ENCODE measurements at regions not wholly inside any gene's neighbourhood (a gene's known extent, or its start where the extent isn't known, plus 50 kb on each side); places are given as distances from the start of the nearest gene placed in this dataset.

DNA sequence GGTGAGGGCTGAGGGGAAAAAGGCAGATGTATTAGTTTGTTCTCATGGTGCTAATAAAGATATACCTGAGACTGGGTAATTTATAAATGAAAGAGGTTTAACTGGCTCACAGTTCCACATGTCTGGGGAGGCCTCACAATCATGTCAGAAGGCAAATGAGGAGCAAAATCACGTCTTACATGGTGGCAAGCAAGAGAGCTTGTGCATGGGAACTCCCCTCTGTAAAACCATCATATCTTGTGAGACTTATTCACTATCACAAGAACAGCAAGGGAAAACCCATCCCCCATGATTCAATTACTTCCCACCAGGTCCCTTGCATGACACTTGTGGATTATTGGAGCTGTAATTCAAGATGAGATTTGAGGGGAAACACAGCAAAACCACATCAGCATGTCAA, 1220.9 kb downstream of the GALC start:
- Histone ChIP-seq H3K4me3 (IDR thresholded peaks at IDR 0.05; ENCODE audit: insufficient read depth, low read depth, low read length) (no peak overlapping the region), H3K36me3 (ENCODE audit: insufficient read depth) (no peaks in the 10 kb centered on the region), H3K79me2 (ENCODE audit: insufficient read depth, low read depth) (no peaks in the 10 kb centered on the region), H3K27me3 (ENCODE audit: insufficient read depth, low read depth) (no peaks in the 10 kb centered on the region), H3K4me2 (no peak overlapping the region), H2AFZ (ENCODE audit: low read depth) (no peak overlapping the region), H3K9ac (no peak overlapping the region), H3K27ac (no peak overlapping the region), H3K4me1 (ENCODE audit: low read depth, poor library complexity, severe bottlenecking) (no peaks in the 10 kb centered on the region), H4K20me1 (ENCODE audit: insufficient read depth) (no peaks in the 10 kb centered on the region)
- TF ChIP-seq, protein P1, sequence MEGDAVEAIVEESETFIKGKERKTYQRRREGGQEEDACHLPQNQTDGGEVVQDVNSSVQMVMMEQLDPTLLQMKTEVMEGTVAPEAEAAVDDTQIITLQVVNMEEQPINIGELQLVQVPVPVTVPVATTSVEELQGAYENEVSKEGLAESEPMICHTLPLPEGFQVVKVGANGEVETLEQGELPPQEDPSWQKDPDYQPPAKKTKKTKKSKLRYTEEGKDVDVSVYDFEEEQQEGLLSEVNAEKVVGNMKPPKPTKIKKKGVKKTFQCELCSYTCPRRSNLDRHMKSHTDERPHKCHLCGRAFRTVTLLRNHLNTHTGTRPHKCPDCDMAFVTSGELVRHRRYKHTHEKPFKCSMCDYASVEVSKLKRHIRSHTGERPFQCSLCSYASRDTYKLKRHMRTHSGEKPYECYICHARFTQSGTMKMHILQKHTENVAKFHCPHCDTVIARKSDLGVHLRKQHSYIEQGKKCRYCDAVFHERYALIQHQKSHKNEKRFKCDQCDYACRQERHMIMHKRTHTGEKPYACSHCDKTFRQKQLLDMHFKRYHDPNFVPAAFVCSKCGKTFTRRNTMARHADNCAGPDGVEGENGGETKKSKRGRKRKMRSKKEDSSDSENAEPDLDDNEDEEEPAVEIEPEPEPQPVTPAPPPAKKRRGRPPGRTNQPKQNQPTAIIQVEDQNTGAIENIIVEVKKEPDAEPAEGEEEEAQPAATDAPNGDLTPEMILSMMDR (conservative IDR thresholded peaks at IDR 0.05; ENCODE audit: low read depth, low read length) = no peak

DNA sequence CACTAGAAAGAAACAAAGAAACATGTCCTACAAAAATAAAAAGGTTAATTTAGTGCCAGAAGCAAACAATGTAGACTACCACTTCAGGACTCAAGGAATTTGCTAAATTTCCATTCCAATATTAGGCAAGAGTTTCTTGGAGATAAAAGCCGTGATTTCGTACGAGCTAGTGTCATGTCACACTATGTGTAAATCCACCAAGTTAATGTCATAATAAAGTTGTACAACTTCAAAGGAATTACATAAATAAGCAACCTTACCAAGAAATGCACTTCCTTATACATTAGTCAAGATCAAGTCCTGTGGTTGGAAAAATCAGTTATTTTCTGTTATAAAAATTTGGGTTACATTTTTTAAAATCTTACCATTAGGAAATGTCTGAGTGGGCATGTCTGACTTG, 1222.8 kb downstream of the GALC start:
- Histone ChIP-seq H3K79me2 (ENCODE audit: insufficient read depth, low read depth) (no peaks in the 10 kb centered on the region), H3K9ac (no peak overlapping the region), H3K27ac (no peak overlapping the region), H3K36me3 (ENCODE audit: insufficient read depth) (no peaks in the 10 kb centered on the region), H3K4me1 (ENCODE audit: low read depth, poor library complexity, severe bottlenecking) (no peaks in the 10 kb centered on the region), H3K4me3 (IDR thresholded peaks at IDR 0.05; ENCODE audit: insufficient read depth, low read depth, low read length) (no peak overlapping the region), H3K27me3 (ENCODE audit: insufficient read depth, low read depth) (no peaks in the 10 kb centered on the region), H4K20me1 (ENCODE audit: insufficient read depth) (no peaks in the 10 kb centered on the region), H3K4me2 (no peak overlapping the region), H2AFZ (ENCODE audit: low read depth) (no peak overlapping the region)
- TF ChIP-seq, protein P1 (conservative IDR thresholded peaks at IDR 0.05; ENCODE audit: low read depth, low read length) = no peak

DNA sequence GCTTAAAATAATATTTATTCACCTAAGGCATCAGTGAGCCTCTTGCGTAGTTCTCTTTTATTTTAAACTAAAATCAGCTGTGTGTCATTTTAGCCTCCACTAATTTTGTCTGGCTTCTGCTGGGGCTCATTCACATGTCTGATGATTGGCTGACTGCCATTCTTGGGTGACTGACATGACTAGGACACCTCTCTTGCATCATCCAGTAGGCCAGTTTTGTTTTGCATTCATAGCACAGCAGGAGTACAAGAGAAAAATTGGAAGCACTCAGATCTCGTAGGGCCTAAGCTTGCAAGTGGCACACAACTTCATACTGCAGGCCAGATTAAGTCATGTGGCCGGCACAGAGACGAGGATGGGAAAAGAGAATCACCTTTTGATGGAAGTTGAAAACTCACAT, 1226.5 kb downstream of the GALC start:
- H3K36me3 ChIP-seq (ENCODE audit: insufficient read depth) = no peaks in the 10 kb centered on the region
- no peaks in the 10 kb centered on the region for H3K79me2 ChIP-seq (ENCODE audit: insufficient read depth, low read depth)
- TF ChIP-seq, protein P1 (conservative IDR thresholded peaks at IDR 0.05; ENCODE audit: low read depth, low read length) = no peak
- H3K4me2 ChIP-seq = no peak overlapping the region
- no peak overlapping the region for H3K27ac ChIP-seq
- no peaks in the 10 kb centered on the region for H3K4me1 ChIP-seq (ENCODE audit: low read depth, poor library complexity, severe bottlenecking)
- no peak overlapping the region for H3K9ac ChIP-seq
- H3K27me3 ChIP-seq (ENCODE audit: insufficient read depth, low read depth) = no peaks in the 10 kb centered on the region
- no peak overlapping the region for H2AFZ ChIP-seq (ENCODE audit: low read depth)
- H4K20me1 ChIP-seq (ENCODE audit: insufficient read depth) = no peaks in the 10 kb centered on the region
- no peak overlapping the region for H3K4me3 ChIP-seq (IDR thresholded peaks at IDR 0.05; ENCODE audit: insufficient read depth, low read depth, low read length)

DNA sequence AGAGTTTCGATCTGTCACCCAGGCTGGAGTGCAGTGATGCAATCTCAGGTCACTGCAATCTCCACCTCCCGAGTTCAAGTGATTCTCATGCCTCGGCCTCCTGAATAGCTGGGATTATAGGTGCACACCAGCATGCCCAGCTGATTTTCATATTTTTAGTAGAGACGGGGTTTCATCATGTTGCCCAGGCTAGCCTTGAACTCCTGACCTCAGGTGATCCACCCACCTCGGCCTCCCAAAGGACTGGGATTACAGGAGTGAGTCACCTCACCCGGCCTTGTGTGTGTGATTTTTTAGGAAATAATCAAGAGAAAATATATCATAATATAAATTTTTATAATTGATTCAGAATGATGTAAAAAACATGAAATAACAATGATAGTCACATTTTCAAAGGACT, 1231.4 kb downstream of the GALC start:
- Histone ChIP-seq H3K36me3 (ENCODE audit: insufficient read depth) (no peaks in the 10 kb centered on the region), H3K27ac (no peak overlapping the region), H3K79me2 (ENCODE audit: insufficient read depth, low read depth) (no peaks in the 10 kb centered on the region), H3K9ac (no peak overlapping the region), H4K20me1 (ENCODE audit: insufficient read depth) (no peaks in the 10 kb centered on the region), H3K4me2 (no peak overlapping the region), H3K4me3 (IDR thresholded peaks at IDR 0.05; ENCODE audit: insufficient read depth, low read depth, low read length) (no peak overlapping the region), H2AFZ (ENCODE audit: low read depth) (no peak overlapping the region), H3K4me1 (ENCODE audit: low read depth, poor library complexity, severe bottlenecking) (no peaks in the 10 kb centered on the region), H3K27me3 (ENCODE audit: insufficient read depth, low read depth) (no peaks in the 10 kb centered on the region)
- TF ChIP-seq, protein P1 (conservative IDR thresholded peaks at IDR 0.05; ENCODE audit: low read depth, low read length) = no peak

All from KMS-11 (cell line).